WERI-Rb-1 (cell line): ENCODE measurements at regions not wholly inside any gene's neighbourhood (a gene's known extent, or its start where the extent isn't known, plus 50 kb on each side); places are given as distances from the start of the nearest gene placed in this dataset.

Source experiments
- DNase-seq: peaks from one replicate; pipeline ENCODE4 v3.0.0-alpha.2; 2020
- H3K27ac ChIP-seq: fragments of 250-450 bp; sonication (Bioruptor Pico); 2 replicates; pipeline ENCODE4 v1.5.1; 2020; ENCODE audit warnings: mild to moderate bottlenecking, moderate library complexity
- H3K27me3 ChIP-seq: fragments of 250-450 bp; sonication (Bioruptor Pico); 2 replicates; pipeline ENCODE4 v1.5.1; 2021; ENCODE audit warnings: mild to moderate bottlenecking, low read depth, moderate library complexity; ENCODE audit not compliant: insufficient read depth, severe bottlenecking
- H3K36me3 ChIP-seq: fragments of 250-450 bp; sonication (Bioruptor Pico); 2 replicates; pipeline ENCODE4 v1.5.1; 2020; ENCODE audit warnings: mild to moderate bottlenecking, moderate library complexity
- H3K4me3 ChIP-seq: 2 replicates; pipeline ENCODE4 v1.5.1; 2011; ENCODE audit warnings: low read depth, mild to moderate bottlenecking, control low read depth, low read length
- H3K9me3 ChIP-seq: fragments of 250-450 bp; sonication (Bioruptor Pico); 2 replicates; pipeline ENCODE4 v1.5.1; 2021; ENCODE audit warnings: mild to moderate bottlenecking, moderate library complexity; ENCODE audit not compliant: severe bottlenecking
- CTCF ChIP-seq: IDR thresholded peaks from 2 replicates; pipeline ENCODE4 v1.5.1; 2011; ENCODE audit warnings: low read depth, mild to moderate bottlenecking, control low read depth, inconsistent platforms, low read length

- H3K36me3 ChIP-seq = no peaks in the 10 kb centered on the region
- H3K27me3 ChIP-seq = peaks cover 3% of the 10 kb centered on the region
- no peak overlapping the region for H3K4me3 ChIP-seq
- no peaks in the 10 kb centered on the region for H3K9me3 ChIP-seq
- no peak for DNase-seq
- no peak overlapping the region for H3K27ac ChIP-seq
- no peak for TF ChIP-seq CTCF
Measured at GRCh38 chr15:96274698-96275097, 55.8 kb upstream of the NR2F2 start.

DNA sequence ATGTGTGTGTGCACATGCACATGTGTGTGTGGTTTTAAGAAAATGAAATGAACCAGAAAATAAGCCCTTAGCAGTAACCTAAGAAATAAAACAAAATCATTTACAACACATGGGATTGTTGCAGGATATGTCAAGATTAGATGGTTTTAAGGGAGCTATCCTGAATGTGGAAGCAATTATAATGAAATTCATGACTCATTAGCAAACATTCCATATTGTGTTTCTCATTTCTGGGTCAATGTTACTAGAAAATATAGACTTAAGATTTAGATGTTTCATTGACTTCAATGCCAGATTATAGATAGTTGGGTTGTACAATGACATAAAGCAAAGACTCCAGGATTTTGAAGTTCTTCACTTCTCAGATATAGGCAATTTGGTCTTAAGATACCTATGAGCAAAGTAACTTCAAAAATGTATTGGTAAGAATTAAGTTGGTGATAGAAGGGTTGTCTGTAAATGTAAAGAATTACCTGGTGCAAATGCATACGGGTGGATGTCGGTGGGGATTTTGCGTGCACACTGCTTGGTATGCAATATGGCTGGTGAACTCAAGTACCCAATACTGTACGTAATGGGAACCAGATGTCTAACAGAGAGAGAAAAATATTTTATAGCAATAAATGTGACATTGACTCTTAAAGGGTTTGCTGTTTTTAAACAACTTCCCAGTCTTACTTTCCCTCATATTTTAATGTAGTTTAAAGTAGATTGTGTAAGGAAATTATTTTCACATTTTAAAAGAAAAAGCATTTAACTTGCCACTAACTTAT, 53.9 kb upstream of the NR2F2 start:
- no peaks in the 10 kb centered on the region for H3K36me3 ChIP-seq
- H3K9me3 ChIP-seq = no peaks in the 10 kb centered on the region
- H3K27me3 ChIP-seq = peaks cover 3% of the 10 kb centered on the region
- no peak for DNase-seq
- no peak overlapping the region for H3K27ac ChIP-seq
- H3K4me3 ChIP-seq = no peak overlapping the region
- TF ChIP-seq CTCF = no peak
